ENCODE measurements at regions not wholly inside any gene's neighbourhood (a gene's known extent, or its start where the extent isn't known, plus 50 kb on each side); places are given as distances from the start of the nearest gene placed in this dataset.

- DNase-seq, result no peak
- H3K4me3 ChIP-seq (ENCODE audit: low read length), result no peak overlapping the region
- no peak for TF ChIP-seq CTCF (IDR thresholded peaks at IDR 0.05)
- H3K36me3 Mint-ChIP-seq (ENCODE audit: low read depth), result no peaks in the 10 kb centered on the region
- no peaks in the 10 kb centered on the region for H3K27me3 Mint-ChIP-seq
- H3K27ac ChIP-seq (ENCODE audit: low read depth in 1 of 2, low read length in 2 of 2), result no peak overlapping the region
- H3K27ac Mint-ChIP-seq, result no peak overlapping the region
- no peaks in the 10 kb centered on the region for H3K36me3 ChIP-seq (ENCODE audit: insufficient read depth, low read length)
- ATAC-seq (ENCODE audit: poor library complexity), result no peak
- peaks cover 0 to 14% of the 10 kb centered on the region in 2 experiments for H3K9me3 ChIP-seq (ENCODE audit: control insufficient read depth in 1 of 2, insufficient read depth in 1 of 2, low read length in 2 of 2)
- intact Hi-C loops (cut with DNase I, micrococcal nuclease), result no loop called here
- POLR2A ChIA-PET, result no interaction called here
- H3K4me1 ChIP-seq (ENCODE audit: insufficient read depth, low read length), result no peaks in the 10 kb centered on the region
- peaks cover 7% of the 10 kb centered on the region for H3K9me3 Mint-ChIP-seq
- H3K27me3 ChIP-seq (ENCODE audit: control insufficient read depth in 1 of 2, insufficient read depth in 2 of 2, low read length in 2 of 2), result no peaks in the 10 kb centered on the region
- H3K4me3 Mint-ChIP-seq, result no peak overlapping the region
- CTCF ChIA-PET, result no interaction called here
- no peaks in the 10 kb centered on the region for H3K4me1 Mint-ChIP-seq (ENCODE audit: low read depth)
Observed at GRCh38 chr16:51651061-51651466, 500.0 kb upstream of the SALL1 start.

- TF ChIP-seq CTCF (IDR thresholded peaks at IDR 0.05), result no peak
- H3K4me1 Mint-ChIP-seq (ENCODE audit: low read depth), result no peaks in the 10 kb centered on the region
- peaks cover 0 to 14% of the 10 kb centered on the region in 2 experiments for H3K9me3 ChIP-seq (ENCODE audit: control insufficient read depth in 1 of 2, insufficient read depth in 1 of 2, low read length in 2 of 2)
- no peak overlapping the region for H3K4me3 ChIP-seq (ENCODE audit: low read length)
- ChIA-PET CTCF (no interaction called here), POLR2A (no interaction called here)
- no peak for DNase-seq
- H3K36me3 Mint-ChIP-seq (ENCODE audit: low read depth), result no peaks in the 10 kb centered on the region
- intact Hi-C loops (cut with DNase I, micrococcal nuclease), result no loop called here
- no peaks in the 10 kb centered on the region for H3K27me3 ChIP-seq (ENCODE audit: control insufficient read depth in 1 of 2, insufficient read depth in 2 of 2, low read length in 2 of 2)
- no peak overlapping the region for H3K27ac Mint-ChIP-seq
- H3K4me1 ChIP-seq (ENCODE audit: insufficient read depth, low read length), result no peaks in the 10 kb centered on the region
- no peak overlapping the region for H3K4me3 Mint-ChIP-seq
- H3K27me3 Mint-ChIP-seq, result no peaks in the 10 kb centered on the region
- no peak overlapping the region for H3K27ac ChIP-seq (ENCODE audit: low read depth in 1 of 2, low read length in 2 of 2)
- H3K9me3 Mint-ChIP-seq, result peaks cover 3% of the 10 kb centered on the region
- H3K36me3 ChIP-seq (ENCODE audit: insufficient read depth, low read length), result no peaks in the 10 kb centered on the region
- no peak for ATAC-seq (ENCODE audit: poor library complexity)
Observed at GRCh38 chr16:51649631-51650030, 498.6 kb upstream of the SALL1 start.

GRCh38 chr16:51648526-51648925, 497.5 kb upstream of the SALL1 start:
- no peak for ATAC-seq (ENCODE audit: poor library complexity)

More at GRCh38 chr16:51648526-51648925, 497.5 kb upstream of the SALL1 start:
- H3K27ac Mint-ChIP-seq, result no peak overlapping the region
- no peaks in the 10 kb centered on the region for H3K4me1 Mint-ChIP-seq (ENCODE audit: low read depth)
- intact Hi-C loops (cut with DNase I, micrococcal nuclease), result no loop called here
- H3K9me3 Mint-ChIP-seq, result no peaks in the 10 kb centered on the region
- TF ChIP-seq CTCF (IDR thresholded peaks at IDR 0.05), result no peak
- Histone ChIP-seq H3K4me1 (ENCODE audit: insufficient read depth, low read length) (no peaks in the 10 kb centered on the region), H3K9me3 (ENCODE audit: control insufficient read depth in 1 of 2, insufficient read depth in 1 of 2, low read length in 2 of 2) (peaks cover 0 to 8% of the 10 kb centered on the region in 2 experiments), H3K27ac (ENCODE audit: low read depth in 1 of 2, low read length in 2 of 2) (no peak overlapping the region), H3K4me3 (ENCODE audit: low read length) (no peak overlapping the region), H3K36me3 (ENCODE audit: insufficient read depth, low read length) (no peaks in the 10 kb centered on the region), H3K27me3 (ENCODE audit: control insufficient read depth in 1 of 2, insufficient read depth in 2 of 2, low read length in 2 of 2) (no peaks in the 10 kb centered on the region)
- no peaks in the 10 kb centered on the region for H3K36me3 Mint-ChIP-seq (ENCODE audit: low read depth)
- H3K4me3 Mint-ChIP-seq, result no peak overlapping the region
- POLR2A ChIA-PET, result no interaction called here
- CTCF ChIA-PET, result no interaction called here
- H3K27me3 Mint-ChIP-seq, result no peaks in the 10 kb centered on the region
- no peak for DNase-seq
